Right lobe of liver (tissue), 6 donors: ENCODE measurements at regions not wholly inside any gene's neighbourhood (a gene's known extent, or its start where the extent isn't known, plus 50 kb on each side); places are given as distances from the start of the nearest gene placed in this dataset.

Experiments
- ATAC-seq, 4 donors: fragments of 200-7000 bp; cut with Tn5 transposase; one replicate each; pipeline ENCODE4 v1.9.1; 2020; ENCODE audit warnings: mild to moderate bottlenecking in 4 of 4, moderate library complexity in 4 of 4
- DNase-seq, 3 donors: peaks; one replicate each; pipeline ENCODE4 v3.0.0-alpha.2; 2020
- H3K27ac ChIP-seq, 3 donors: fragments of 200-600 bp; one replicate each; pipeline ENCODE4 v1.8.0; 2022
- H3K27me3 ChIP-seq, 2 donors: fragments of 200-600 bp; one replicate each; pipeline ENCODE4 v1.8.0; 2022
- H3K36me3 ChIP-seq, 4 donors: fragments of 200-600 bp; sonication (generic) in 1 of 4; one replicate each; pipeline versions ENCODE4 v1.5.1 to v1.8.0; 2017 to 2022; ENCODE audit warnings: control low read depth in 1 of 4
- H3K4me1 ChIP-seq, 4 donors: fragments of 200-600 bp; sonication (generic) in 1 of 4; one replicate each; pipeline versions ENCODE4 v1.5.1 to v1.8.0; 2017 to 2022; ENCODE audit warnings: control low read depth in 1 of 4
- H3K4me3 ChIP-seq, 3 donors: fragments of 200-600 bp; one replicate each; pipeline ENCODE4 v1.8.0; 2022
- H3K9me3 ChIP-seq, 4 donors: fragments of 200-600 bp; sonication (generic) in 1 of 4; one replicate each; pipeline versions ENCODE4 v1.5.1 to v1.8.0; 2017 to 2022; ENCODE audit warnings: control low read depth in 1 of 4
- POLR2A ChIP-seq: fragments of 450-650 bp; IDR thresholded peaks from one replicate; pipeline ENCODE4 v1.6.1; 2017; ENCODE audit warnings: antibody characterized with exemption, mild to moderate bottlenecking
- WGBS: methylation state at CpG from one replicate; pipeline ENCODE4 v1.1.6; 2018; ENCODE audit warnings: low coverage, low lambda C conversion rate; ENCODE audit not compliant: insufficient coverage; ENCODE audit errors: missing lambda C conversion rate; 5-methylcytosine and 5-hydroxymethylcytosine counted together
- intact Hi-C, 2 donors: fragments of 100-400 bp; cut with DNase I; formaldehyde crosslinking; loops; one replicate each; pipeline versions ENCODE4 v1.11.2 to v1.14.1; 2022
- TF ChIP-seq, protein P1 (sequence below), 4 donors: fragments of 200-600 bp in 3 of 4; fragments of 450-650 bp in 1 of 4; IDR thresholded peaks; one replicate each; pipeline versions ENCODE4 v1.5.1 to v1.8.0; 2016 to 2022; ENCODE audit warnings: antibody characterized with exemption in 4 of 4, mild to moderate bottlenecking in 2 of 4
- donor health status: DM: no; HTN: yes; CAD: no.
- donor health status: DM: no; HTN: no; CAD: no.
- donor health status: DM: no; HTN: no; CAD: no.
- donor health status: DM: no; HTN: yes; CAD: no.
- donor health status: DM: no; HTN: yes; CAD: no.

DNA sequence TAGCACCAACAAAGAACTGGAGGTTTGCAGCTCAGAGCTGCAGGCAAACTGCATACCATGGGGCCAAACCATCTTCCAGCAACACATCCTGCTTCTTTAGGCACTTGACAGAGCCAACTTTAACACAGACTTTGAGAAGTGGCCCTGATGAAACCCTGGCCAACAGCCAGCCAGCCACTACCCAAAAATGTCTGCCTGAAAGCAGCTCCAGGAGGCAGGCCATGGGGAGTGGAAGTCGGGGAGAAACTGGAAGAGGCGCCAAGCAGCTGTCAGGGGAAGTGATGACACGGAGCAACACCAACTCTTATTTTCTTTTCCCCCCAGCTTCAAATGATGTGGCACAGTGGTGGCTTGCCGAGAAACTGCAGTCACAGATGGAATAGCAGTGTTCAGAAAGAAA, 110.9 kb upstream of the PLXNC1 start:
- TF ChIP-seq, protein P1, sequence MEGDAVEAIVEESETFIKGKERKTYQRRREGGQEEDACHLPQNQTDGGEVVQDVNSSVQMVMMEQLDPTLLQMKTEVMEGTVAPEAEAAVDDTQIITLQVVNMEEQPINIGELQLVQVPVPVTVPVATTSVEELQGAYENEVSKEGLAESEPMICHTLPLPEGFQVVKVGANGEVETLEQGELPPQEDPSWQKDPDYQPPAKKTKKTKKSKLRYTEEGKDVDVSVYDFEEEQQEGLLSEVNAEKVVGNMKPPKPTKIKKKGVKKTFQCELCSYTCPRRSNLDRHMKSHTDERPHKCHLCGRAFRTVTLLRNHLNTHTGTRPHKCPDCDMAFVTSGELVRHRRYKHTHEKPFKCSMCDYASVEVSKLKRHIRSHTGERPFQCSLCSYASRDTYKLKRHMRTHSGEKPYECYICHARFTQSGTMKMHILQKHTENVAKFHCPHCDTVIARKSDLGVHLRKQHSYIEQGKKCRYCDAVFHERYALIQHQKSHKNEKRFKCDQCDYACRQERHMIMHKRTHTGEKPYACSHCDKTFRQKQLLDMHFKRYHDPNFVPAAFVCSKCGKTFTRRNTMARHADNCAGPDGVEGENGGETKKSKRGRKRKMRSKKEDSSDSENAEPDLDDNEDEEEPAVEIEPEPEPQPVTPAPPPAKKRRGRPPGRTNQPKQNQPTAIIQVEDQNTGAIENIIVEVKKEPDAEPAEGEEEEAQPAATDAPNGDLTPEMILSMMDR (IDR thresholded peaks at IDR 0.05), result no peak
- TF ChIP-seq POLR2A, result no peak
- no peaks in the 10 kb centered on the region for H3K36me3 ChIP-seq
- no peak overlapping the region for H3K27ac ChIP-seq
- no peaks in the 10 kb centered on the region for H3K4me1 ChIP-seq
- no peak overlapping the region for H3K4me3 ChIP-seq
- DNase-seq (no peak), ATAC-seq (no peak)
- H3K9me3 ChIP-seq, result no peaks in the 10 kb centered on the region
- H3K27me3 ChIP-seq, result no peaks in the 10 kb centered on the region
- intact Hi-C loops, result no loop called here
- WGBS, result 64% methylated on average over 4 of the region's 4 CpGs

DNA sequence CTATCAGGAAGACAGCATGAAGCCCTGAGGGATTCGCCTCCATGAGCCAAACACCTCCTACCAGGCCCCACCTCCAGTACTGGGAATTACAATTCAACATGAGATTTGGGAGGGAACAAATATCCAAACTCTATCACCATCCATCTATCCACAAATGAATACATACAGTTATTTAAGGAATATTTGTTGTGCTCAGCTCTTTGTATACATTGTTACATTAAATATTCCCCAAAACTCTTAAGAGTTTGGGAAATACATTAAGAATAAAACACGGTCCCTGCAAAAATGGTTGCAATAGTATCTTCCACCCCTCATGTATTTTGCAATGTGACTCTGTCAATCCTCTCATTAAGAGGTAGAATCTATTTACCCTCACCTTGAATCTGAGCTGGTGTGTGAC, 109.8 kb upstream of the PLXNC1 start:
- Histone ChIP-seq H3K9me3 (no peaks in the 10 kb centered on the region), H3K4me1 (no peaks in the 10 kb centered on the region), H3K36me3 (no peaks in the 10 kb centered on the region), H3K27me3 (no peaks in the 10 kb centered on the region), H3K27ac (no peak overlapping the region), H3K4me3 (no peak overlapping the region)
- WGBS, result 92% methylated on average over 2 of the region's 2 CpGs
- TF ChIP-seq, protein P1 (IDR thresholded peaks at IDR 0.05), result no peak
- no peak for TF ChIP-seq POLR2A
- intact Hi-C loops, result no loop called here
- no peak for ATAC-seq
- DNase-seq, result no peak

DNA sequence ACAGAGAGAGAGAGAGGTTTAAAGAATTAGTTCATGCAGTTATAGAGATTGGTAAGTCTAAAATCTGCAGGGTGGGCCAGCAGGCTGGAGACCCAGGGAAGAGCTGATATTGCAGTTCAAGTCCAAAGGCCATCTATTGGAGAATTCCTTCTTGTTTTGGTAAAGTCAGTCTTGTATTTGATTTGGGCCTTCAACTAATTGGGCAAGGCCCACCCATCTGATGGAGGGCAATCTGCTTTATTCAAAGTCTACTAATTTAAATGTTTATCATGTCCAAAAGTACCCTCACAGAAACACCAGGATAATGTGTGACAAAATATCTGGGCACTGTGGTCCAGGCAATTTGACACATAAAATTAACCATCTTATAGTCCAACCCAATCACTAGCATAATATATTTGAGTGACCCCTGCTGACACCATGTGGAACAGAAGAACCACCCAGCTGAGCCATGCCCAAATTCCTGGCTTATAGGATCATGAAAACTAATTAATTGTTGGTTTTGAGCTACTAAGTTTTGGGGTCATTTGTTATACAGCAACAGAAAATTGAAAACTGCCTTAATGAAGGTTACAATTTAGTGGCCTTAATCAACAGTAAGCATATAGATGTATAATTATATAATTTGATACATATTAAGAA, 109.1 kb upstream of the PLXNC1 start:
- TF ChIP-seq, protein P1 (IDR thresholded peaks at IDR 0.05), result no peak
- no peak for TF ChIP-seq POLR2A
- Histone ChIP-seq H3K4me1 (no peaks in the 10 kb centered on the region), H3K27ac (no peak overlapping the region), H3K36me3 (no peaks in the 10 kb centered on the region), H3K27me3 (no peaks in the 10 kb centered on the region), H3K4me3 (no peak overlapping the region), H3K9me3 (no peaks in the 10 kb centered on the region)
- ATAC-seq (no peak), DNase-seq (no peak)
- intact Hi-C loops, result no loop called here

DNA sequence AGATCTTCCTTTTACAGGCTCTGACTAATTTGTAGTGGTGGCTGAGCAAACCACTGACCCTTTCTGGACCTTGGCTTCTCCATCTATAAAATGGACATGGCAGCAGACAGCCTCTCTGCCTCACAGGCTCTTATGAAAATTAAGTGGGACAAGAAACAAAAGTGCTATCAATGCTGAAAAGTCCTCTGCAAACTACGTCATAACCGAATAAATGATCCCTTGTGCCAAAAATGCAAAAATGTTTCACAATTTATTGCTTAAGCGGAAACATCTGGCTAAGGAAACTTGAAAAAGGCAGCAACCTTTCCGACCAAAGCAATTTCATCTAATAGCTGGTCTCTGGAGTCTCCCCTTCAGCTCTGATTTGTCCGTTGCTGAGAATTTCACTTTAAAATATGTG, 108.5 kb upstream of the PLXNC1 start:
- Histone ChIP-seq H3K4me3 (no peak overlapping the region), H3K27me3 (no peaks in the 10 kb centered on the region), H3K4me1 (no peaks in the 10 kb centered on the region), H3K36me3 (no peaks in the 10 kb centered on the region), H3K27ac (no peak overlapping the region), H3K9me3 (no peaks in the 10 kb centered on the region)
- TF ChIP-seq, protein P1 (IDR thresholded peaks at IDR 0.05), result no peak
- no peak for TF ChIP-seq POLR2A
- ATAC-seq (no peak), DNase-seq (no peak)
- intact Hi-C loops, result no loop called here
- WGBS, result 65% methylated on average over 5 of the region's 5 CpGs

DNA sequence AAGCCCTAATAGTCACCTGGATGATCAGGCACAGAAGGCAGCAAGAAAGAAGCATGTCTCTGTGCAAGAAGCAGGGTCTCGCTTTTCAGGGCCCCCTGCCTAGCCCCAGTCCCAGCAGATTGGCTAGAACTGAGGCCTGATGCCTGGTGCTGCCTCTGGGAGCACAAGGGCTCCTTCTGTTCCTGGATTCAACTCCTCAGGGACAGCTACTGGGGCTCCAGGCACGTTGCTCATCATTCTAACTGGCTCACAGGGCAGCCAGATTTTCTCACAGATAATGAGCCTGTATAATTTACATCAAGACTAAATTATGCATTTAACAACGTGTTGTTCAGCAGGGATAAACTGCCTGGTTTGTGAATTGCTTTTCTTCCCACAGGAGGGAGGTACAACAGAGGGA, 106.5 kb upstream of the PLXNC1 start:
- Histone ChIP-seq H3K9me3 (no peaks in the 10 kb centered on the region), H3K4me3 (no peak overlapping the region), H3K27ac (no peak overlapping the region), H3K27me3 (no peaks in the 10 kb centered on the region), H3K4me1 (no peaks in the 10 kb centered on the region), H3K36me3 (no peaks in the 10 kb centered on the region)
- ATAC-seq (no peak), DNase-seq (no peak)
- intact Hi-C loops, result no loop called here
- 51% methylated on average over 3 of the region's 3 CpGs for WGBS
- TF ChIP-seq, protein P1 (IDR thresholded peaks at IDR 0.05), result no peak
- TF ChIP-seq POLR2A, result no peak
